SK-N-SH (cell line): ENCODE measurements at regions not wholly inside any gene's neighbourhood (a gene's known extent, or its start where the extent isn't known, plus 50 kb on each side); places are given as distances from the start of the nearest gene placed in this dataset.

Experiments
- CTCF ChIA-PET: fragments of 300-600, 350-600 bp; formaldehyde crosslinking; extraction: SDS; loops from one replicate; lab custom pipeline; 2021; lab: Yijun Ruan, JAX
- POLR2A ChIA-PET: fragments of 350-600 bp; sonication (Branson Sonifier 250); formaldehyde crosslinking; extraction: SDS; loops from one replicate; lab custom pipeline; 2020; ENCODE audit warnings: antibody characterized with exemption, inconsistent platforms; lab: Yijun Ruan, JAX
- DNase-seq: peaks from one replicate; pipeline ENCODE4 v3.0.0; 2012
- H2AFZ ChIP-seq: fragments of 200-600 bp; sonication (generic); 2 replicates; pipeline ENCODE4 v1.8.1; 2016; ENCODE audit warnings: antibody characterized with exemption, mild to moderate bottlenecking, low read depth
- H3F3A ChIP-seq: fragments of 200-600 bp; sonication (generic); replicated peaks from 2 replicates; pipeline ENCODE3; 2016; ENCODE audit warnings: antibody characterized with exemption, mild to moderate bottlenecking; ENCODE audit not compliant: insufficient read depth
- H3K27ac ChIP-seq, 2 experiments: fragments of 200-500 bp in 1 of 2; fragments of 200-600 bp in 1 of 2; sonication (Bioruptor generic) in 1 of 2; sonication (generic), shearing (Covaris generic) in 1 of 2; 2 replicates each; pipeline versions ENCODE4 v1.5.1 to v1.6.1; 2014 to 2016; ENCODE audit warnings: low read depth in 2 of 2, inconsistent platforms in 1 of 2, low read length in 1 of 2, mild to moderate bottlenecking in 1 of 2, mixed read lengths in 1 of 2
- H3K27me3 ChIP-seq: fragments of 200-600 bp; sonication (generic), shearing (Covaris generic); 2 replicates; pipeline ENCODE4 v1.6.1; 2016; ENCODE audit warnings: mixed run types; ENCODE audit not compliant: insufficient read depth
- H3K36me3 ChIP-seq, 2 experiments: fragments of 200-500 bp in 1 of 2; fragments of 200-600 bp in 1 of 2; sonication (Bioruptor generic) in 1 of 2; sonication (generic) in 1 of 2; replicated peaks in 1 of 2; 2 replicates each; pipeline versions ENCODE3 to v1.5.1; 2014 to 2016; ENCODE audit warnings: low read length in 1 of 2, mild to moderate bottlenecking in 1 of 2; ENCODE audit not compliant: insufficient read depth in 2 of 2, control insufficient read depth in 1 of 2
- H3K4me1 ChIP-seq, 2 experiments: fragments of 200-500 bp in 1 of 2; fragments of 200-600 bp in 1 of 2; sonication (Bioruptor generic) in 1 of 2; sonication (generic), shearing (Covaris generic) in 1 of 2; 2 replicates each; pipeline versions ENCODE4 v1.5.1 to v1.6.1; 2014 to 2016; ENCODE audit warnings: low read depth in 1 of 2, low read length in 1 of 2, mixed run types in 1 of 2; ENCODE audit not compliant: insufficient read depth in 2 of 2, control insufficient read depth in 1 of 2
- H3K4me2 ChIP-seq: fragments of 200-600 bp; sonication (generic), shearing (Covaris generic); 2 replicates; pipeline ENCODE4 v1.6.1; 2017; ENCODE audit warnings: mixed run types
- H3K4me3 ChIP-seq, 2 experiments: fragments of 200-500 bp in 1 of 2; fragments of 200-600 bp in 1 of 2; sonication (Bioruptor generic) in 1 of 2; sonication (generic), shearing (Covaris generic) in 1 of 2; 2 replicates each; pipeline versions ENCODE4 v1.5.1 to v1.8.1; 2014 to 2016; ENCODE audit warnings: low read depth in 2 of 2, inconsistent platforms in 1 of 2, low read length in 1 of 2, mild to moderate bottlenecking in 1 of 2, mixed read lengths in 1 of 2, moderate library complexity in 1 of 2
- H3K79me2 ChIP-seq: fragments of 200-600 bp; sonication (generic); 2 replicates; pipeline ENCODE4 v1.8.1; 2017; ENCODE audit warnings: mild to moderate bottlenecking; ENCODE audit not compliant: insufficient read depth
- H3K9ac ChIP-seq: fragments of 200-600 bp; sonication (generic); 2 replicates; pipeline ENCODE4 v1.6.1; 2017; ENCODE audit warnings: mixed run types
- H3K9me2 ChIP-seq: fragments of 200-600 bp; sonication (generic); 2 replicates; pipeline ENCODE4 v1.6.1; 2017; ENCODE audit warnings: mixed run types
- H3K9me3 ChIP-seq: fragments of 200-600 bp; sonication (generic); 2 replicates; pipeline ENCODE4 v1.6.1; 2017; ENCODE audit warnings: mixed run types, mild to moderate bottlenecking, moderate library complexity
- H4K20me1 ChIP-seq: fragments of 200-600 bp; sonication (generic); 2 replicates; pipeline ENCODE4 v1.6.1; 2017; ENCODE audit warnings: mild to moderate bottlenecking, mixed run types; ENCODE audit not compliant: insufficient read depth
- ELF1 ChIP-seq: IDR thresholded peaks from 2 replicates; pipeline ENCODE4 v1.4.0; 2012
- EP300 ChIP-seq, 2 experiments: IDR thresholded peaks; 2 replicates each; pipeline versions ENCODE4 v1.4.0 to v1.6.1; 2012; ENCODE audit warnings: borderline replicate concordance in 1 of 2, low read depth in 1 of 2, low read length in 1 of 2
- EZH2phosphoT487 ChIP-seq: fragments of 200-600 bp; sonication (generic); IDR thresholded peaks from 2 replicates; pipeline ENCODE4 v1.6.1; 2017; ENCODE audit warnings: low read depth, mixed run types, mild to moderate bottlenecking, antibody characterized with exemption, moderate library complexity, borderline replicate concordance
- GABPA ChIP-seq: IDR thresholded peaks from 2 replicates; pipeline ENCODE4 v1.4.0; 2012; ENCODE audit warnings: low read depth, mild to moderate bottlenecking
- GATA2 ChIP-seq: sonication (generic); formaldehyde crosslinking; IDR thresholded peaks from 2 replicates; pipeline ENCODE4 v1.5.0; 2020; ENCODE audit warnings: mild to moderate bottlenecking, missing genetic modification reagents
- JUND ChIP-seq: IDR thresholded peaks from 2 replicates; pipeline ENCODE4 v1.4.0; 2012
- MEF2A ChIP-seq: IDR thresholded peaks from 2 replicates; pipeline ENCODE4 v1.4.0; 2012; ENCODE audit warnings: low read depth, borderline replicate concordance
- MXI1 ChIP-seq: IDR thresholded peaks from 2 replicates; pipeline ENCODE4 v1.6.1; 2012; ENCODE audit warnings: mild to moderate bottlenecking, low read depth, low read length, improper control_type of control experiment
- NFIC ChIP-seq: IDR thresholded peaks from 2 replicates; pipeline ENCODE4 v1.4.0; 2012; ENCODE audit warnings: borderline replicate concordance
- PBX3 ChIP-seq: IDR thresholded peaks from 2 replicates; pipeline ENCODE4; 2012
- POLR2AphosphoS5 ChIP-seq: IDR thresholded peaks from 2 replicates; pipeline ENCODE4 v1.6.1; 2012; ENCODE audit warnings: low read depth, low read length
- RCOR1 ChIP-seq: fragments of 150-350 bp; IDR thresholded peaks from 2 replicates; pipeline ENCODE4 v1.6.1; 2017; ENCODE audit warnings: antibody characterized with exemption, low read length
- RXRA ChIP-seq: IDR thresholded peaks from 2 replicates; pipeline ENCODE4 v1.4.0; 2012; ENCODE audit warnings: low read depth, mild to moderate bottlenecking, borderline replicate concordance
- SMC3 ChIP-seq: IDR thresholded peaks from 2 replicates; pipeline ENCODE4 v1.6.1; 2012; ENCODE audit warnings: low read depth, low read length, improper control_type of control experiment
- TCF12 ChIP-seq: IDR thresholded peaks from 2 replicates; pipeline ENCODE4 v1.4.0; 2012
- TEAD4 ChIP-seq: IDR thresholded peaks from 2 replicates; pipeline ENCODE4 v1.4.0; 2012; ENCODE audit warnings: mild to moderate bottlenecking, borderline replicate concordance; ENCODE audit not compliant: insufficient read depth
- YY1 ChIP-seq: IDR thresholded peaks from 2 replicates; pipeline ENCODE4 v1.4.0; 2012; ENCODE audit warnings: low read depth, mild to moderate bottlenecking
- WGBS: methylation state at CpG from one replicate; pipeline ENCODE4 v1.1.6; 2017; ENCODE audit warnings: low lambda C conversion rate; 5-methylcytosine and 5-hydroxymethylcytosine counted together

- Histone ChIP-seq H4K20me1 (no peaks in the 10 kb centered on the region), H3K9ac (no peak overlapping the region), H3K4me1 (peaks cover 0 to 21% of the 10 kb centered on the region in 2 experiments; a peak in 2 of 4 replicates), H3K36me3 (no peaks in the 10 kb centered on the region), H3K27me3 (no peaks in the 10 kb centered on the region), H3K9me3 (no peaks in the 10 kb centered on the region), H2AFZ (no peak overlapping the region), H3F3A (no peaks in the 10 kb centered on the region), H3K4me3 (no peak overlapping the region), H3K4me2 (no peak overlapping the region), H3K9me2 (no peaks in the 10 kb centered on the region), H3K27ac (peak overlapping the region in 1 of 2 experiments; percentile 77; a peak in 2 of 4 replicates), H3K79me2 (no peaks in the 10 kb centered on the region)
- POLR2A ChIA-PET = no interaction called here
- DNase-seq = no peak
- 51% methylated on average over 5 of the region's 5 CpGs for WGBS
- CTCF ChIA-PET = interaction anchor here (1.6 kb wide), 1 partner anchor 239 kb away, joined by 4 read pairs; no protein-coding TSS in a partner anchor
- TF ChIP-seq MEF2A = no peak
- TF ChIP-seq NFIC = no peak
- no peak for TF ChIP-seq YY1
- no peak for TF ChIP-seq POLR2AphosphoS5
- no peak for TF ChIP-seq TCF12
- TF ChIP-seq SMC3 = no peak
Observed at GRCh38 chr11:131303611-131304119, 66.8 kb upstream of the NTM start.

- Histone ChIP-seq H3K9me3 (no peaks in the 10 kb centered on the region), H3F3A (no peaks in the 10 kb centered on the region), H2AFZ (no peak overlapping the region), H3K27me3 (no peaks in the 10 kb centered on the region), H3K9me2 (no peaks in the 10 kb centered on the region), H3K79me2 (no peaks in the 10 kb centered on the region), H3K27ac (no peak overlapping the region), H4K20me1 (no peaks in the 10 kb centered on the region), H3K4me1 (peaks cover 0 to 9% of the 10 kb centered on the region in 2 experiments; a peak in 1 of 4 replicates), H3K4me3 (no peak overlapping the region), H3K4me2 (no peak overlapping the region), H3K36me3 (no peaks in the 10 kb centered on the region), H3K9ac (no peak overlapping the region)
- DNase-seq = no peak
- CTCF ChIA-PET = interaction anchor here (0.6 kb wide), 1 partner anchor 369 kb away, joined by 3 read pairs; no protein-coding TSS in a partner anchor
- WGBS = 6% methylated on average over 3 of the region's 3 CpGs
- no peak for TF ChIP-seq PBX3
- no peak for TF ChIP-seq RCOR1
- no peak for TF ChIP-seq EP300 (IDR thresholded peaks at IDR 0.05; ENCODE audit: borderline replicate concordance in 1 of 2, low read depth in 1 of 2, low read length in 1 of 2)
- TF ChIP-seq ELF1 = no peak
- TF ChIP-seq JUND = no peak
- TF ChIP-seq RXRA = no peak
- TF ChIP-seq TEAD4 = no peak
- TF ChIP-seq EZH2phosphoT487 = no peak
- no peak for TF ChIP-seq GATA2
- no peak for TF ChIP-seq YY1
- no peak for TF ChIP-seq MXI1
- no peak for TF ChIP-seq GABPA
- POLR2A ChIA-PET = no interaction called here
Observed at GRCh38 chr11:131305005-131305404, 65.4 kb upstream of the NTM start.
